HL-60 (cell line): ENCODE measurements at regions not wholly inside any gene's neighbourhood (a gene's known extent, or its start where the extent isn't known, plus 50 kb on each side); places are given as distances from the start of the nearest gene placed in this dataset.

Experiments used
- DNase-seq, 2 experiments: peaks; one replicate each; pipeline ENCODE4 v3.0.0-alpha.2; 2010 to 2020; ENCODE audit warnings: low read depth in 1 of 2, low spot score in 1 of 2
- H3K27ac ChIP-seq: fragments of 250-450 bp; sonication (Bioruptor Pico); replicated peaks from 2 replicates; pipeline ENCODE4 v1.5.1; 2020; ENCODE audit warnings: mild to moderate bottlenecking, moderate library complexity
- H3K27me3 ChIP-seq: fragments of 250-450 bp; sonication (Bioruptor Pico); 2 replicates; pipeline ENCODE4 v1.5.1; 2021; ENCODE audit warnings: mild to moderate bottlenecking, moderate library complexity; ENCODE audit not compliant: insufficient read depth, poor library complexity, severe bottlenecking
- H3K4me3 ChIP-seq: replicated peaks from 2 replicates; pipeline ENCODE4 v1.5.1; 2011; ENCODE audit warnings: mild to moderate bottlenecking, control low read depth, low read length; ENCODE audit not compliant: insufficient read depth
- CTCF ChIP-seq: IDR thresholded peaks from one replicate; pipeline ENCODE4 v1.5.1; 2011; ENCODE audit warnings: low read length, control low read depth, inconsistent platforms; ENCODE audit not compliant: insufficient read depth
- GABPA ChIP-seq: IDR thresholded peaks from 2 replicates; pipeline ENCODE4 v1.6.1; 2012; ENCODE audit warnings: low read depth
- POLR2AphosphoS5 ChIP-seq: IDR thresholded peaks from 2 replicates; pipeline ENCODE4 v1.6.1; 2012; ENCODE audit warnings: low read depth
- REST ChIP-seq: IDR thresholded peaks from 2 replicates; pipeline ENCODE4 v1.6.1; 2012; ENCODE audit warnings: low read depth; ENCODE audit not compliant: insufficient replicate concordance
- SPI1 ChIP-seq: IDR thresholded peaks from 2 replicates; pipeline ENCODE4 v1.6.1; 2012; ENCODE audit warnings: low read depth, mild to moderate bottlenecking, borderline replicate concordance

GRCh38 chr14:43043850-43044249 lies 1437.2 kb downstream of the LRFN5 start:
- Histone ChIP-seq H3K4me3 (no peak overlapping the region), H3K27ac (no peak overlapping the region), H3K27me3 (no peaks in the 10 kb centered on the region)
- TF ChIP-seq SPI1 (no peak), GABPA (no peak), CTCF (no peak), POLR2AphosphoS5 (no peak)
- no peak for DNase-seq

GRCh38 chr14:43042408-43042807 lies 1435.7 kb downstream of the LRFN5 start:
- no peak for DNase-seq
- Histone ChIP-seq H3K4me3 (no peak overlapping the region), H3K27ac (no peak overlapping the region), H3K27me3 (no peaks in the 10 kb centered on the region)
- TF ChIP-seq SPI1 (no peak), POLR2AphosphoS5 (no peak), GABPA (no peak), CTCF (no peak), REST (no peak)

- TF ChIP-seq CTCF (no peak), POLR2AphosphoS5 (no peak), REST (no peak), GABPA (no peak)
- no peak overlapping the region for H3K4me3 ChIP-seq
- no peak for DNase-seq
- H3K27ac ChIP-seq: no peak overlapping the region
- H3K27me3 ChIP-seq: no peaks in the 10 kb centered on the region
These were observed 1435.3 kb downstream of the LRFN5 start for GRCh38 chr14:43041976-43042375.

- Histone ChIP-seq H3K27me3 (no peaks in the 10 kb centered on the region), H3K27ac (no peak overlapping the region), H3K4me3 (no peak overlapping the region)
- TF ChIP-seq GABPA: no peak
- TF ChIP-seq CTCF: no peak
- DNase-seq: no peak
These were observed 1434.5 kb downstream of the LRFN5 start for GRCh38 chr14:43041207-43041606.
